HEK293T (cell line): ENCODE measurements at regions not wholly inside any gene's neighbourhood (a gene's known extent, or its start where the extent isn't known, plus 50 kb on each side); places are given as distances from the start of the nearest gene placed in this dataset.

ENCODE experiments used
- BHLHE40 ChIP-seq: fragments of 450-650 bp; IDR thresholded peaks from 2 replicates; pipeline ENCODE4 v1.6.1; 2016; ENCODE audit warnings: mild to moderate bottlenecking, moderate library complexity, borderline replicate concordance
- ELF4 ChIP-seq: fragments of 450-650 bp; IDR thresholded peaks from 2 replicates; pipeline ENCODE4 v1.6.1; 2017; ENCODE audit warnings: antibody characterized with exemption
- L3MBTL2 ChIP-seq: fragments of 450-650 bp; conservative IDR thresholded peaks from 2 replicates; pipeline ENCODE4 v1.6.1; 2016; ENCODE audit warnings: mild to moderate bottlenecking
- PKNOX1 ChIP-seq: fragments of 450-650 bp; IDR thresholded peaks from 2 replicates; pipeline ENCODE4 v1.6.1; 2016

- TF ChIP-seq L3MBTL2: no peak
- no peak for TF ChIP-seq ELF4
- TF ChIP-seq BHLHE40: no peak
- no peak for TF ChIP-seq PKNOX1
These were observed 86.4 kb upstream of the ID2 start for GRCh38 chr2:8595428-8595805.
